ENCODE measurements at regions not wholly inside any gene's neighbourhood (a gene's known extent, or its start where the extent isn't known, plus 50 kb on each side); places are given as distances from the start of the nearest gene placed in this dataset.

- H3K79me1 ChIP-seq (ENCODE audit: low read length) = no peaks in the 10 kb centered on the region
- no peak overlapping the region for H4K91ac ChIP-seq (ENCODE audit: low read depth, low read length)
- H3K9me3 ChIP-seq (ENCODE audit: insufficient read depth, low read depth, low read length) = no peaks in the 10 kb centered on the region
- no peak overlapping the region for H2BK5ac ChIP-seq (ENCODE audit: low read depth, low read length, poor library complexity)
- no peak overlapping the region for H3K14ac ChIP-seq (ENCODE audit: low read length)
- no peak overlapping the region for H4K8ac ChIP-seq (ENCODE audit: low read depth, low read length)
- H3K9ac ChIP-seq (ENCODE audit: low read length) = no peak overlapping the region
- H3K36me3 ChIP-seq (ENCODE audit: control insufficient read depth in 1 of 2, insufficient read depth in 2 of 2, low read length in 2 of 2) = no peaks in the 10 kb centered on the region
- H3K27ac ChIP-seq (ENCODE audit: low read depth, low read length) = no peak overlapping the region
- H4K12ac ChIP-seq (ENCODE audit: low read depth, low read length) = no peak overlapping the region
- WGBS (ENCODE audit: extremely low coverage, insufficient coverage, insufficient read length) = no CpG with 5 or more reads among the region's 1 CpG
- DNase-seq = no peak
- no peak overlapping the region for H3K18ac ChIP-seq (ENCODE audit: low read length)
- H2AFZ ChIP-seq (ENCODE audit: insufficient read depth, low read length, poor library complexity) = no peak overlapping the region
- H3K79me2 ChIP-seq (ENCODE audit: control insufficient read depth, insufficient read depth, low read length, poor library complexity) = no peaks in the 10 kb centered on the region
- H3K4me3 ChIP-seq (ENCODE audit: low read depth, low read length) = no peak overlapping the region
- no peaks in the 10 kb centered on the region for H3K27me3 ChIP-seq (ENCODE audit: insufficient read depth, low read length)
- no peak overlapping the region for H2BK120ac ChIP-seq (ENCODE audit: insufficient read depth, low read length, poor library complexity)
- no peak overlapping the region for H2AK5ac ChIP-seq (ENCODE audit: low read length)
- no peak overlapping the region for H2BK12ac ChIP-seq (ENCODE audit: low read length)
- no peaks in the 10 kb centered on the region for H3K4me1 ChIP-seq (ENCODE audit: control insufficient read depth in 1 of 2, insufficient read depth in 2 of 2, low read length in 2 of 2)
- no peak overlapping the region for H3K23ac ChIP-seq (ENCODE audit: low read length)
- no peak overlapping the region for H3K4ac ChIP-seq (ENCODE audit: low read depth, low read length)
- H3K4me2 ChIP-seq (ENCODE audit: low read length) = no peak overlapping the region
These were observed 134.3 kb upstream of the CDH9 start for GRCh38 chr5:27172693-27173092.

- Histone ChIP-seq H3K27me3 (ENCODE audit: insufficient read depth, low read length) (no peaks in the 10 kb centered on the region), H3K79me2 (ENCODE audit: control insufficient read depth, insufficient read depth, low read length, poor library complexity) (no peaks in the 10 kb centered on the region), H3K4me3 (ENCODE audit: low read depth, low read length) (no peak overlapping the region), H3K4ac (ENCODE audit: low read depth, low read length) (no peak overlapping the region), H4K8ac (ENCODE audit: low read depth, low read length) (no peak overlapping the region), H3K14ac (ENCODE audit: low read length) (no peak overlapping the region), H3K4me1 (ENCODE audit: control insufficient read depth in 1 of 2, insufficient read depth in 2 of 2, low read length in 2 of 2) (no peaks in the 10 kb centered on the region), H2BK120ac (ENCODE audit: insufficient read depth, low read length, poor library complexity) (no peak overlapping the region), H3K9me3 (ENCODE audit: insufficient read depth, low read depth, low read length) (no peaks in the 10 kb centered on the region), H2BK5ac (ENCODE audit: low read depth, low read length, poor library complexity) (no peak overlapping the region), H2AK5ac (ENCODE audit: low read length) (no peak overlapping the region), H2AFZ (ENCODE audit: insufficient read depth, low read length, poor library complexity) (no peak overlapping the region), H3K18ac (ENCODE audit: low read length) (no peak overlapping the region), H3K79me1 (ENCODE audit: low read length) (no peaks in the 10 kb centered on the region), H4K12ac (ENCODE audit: low read depth, low read length) (no peak overlapping the region), H3K9ac (ENCODE audit: low read length) (no peak overlapping the region), H3K4me2 (ENCODE audit: low read length) (no peak overlapping the region), H3K23ac (ENCODE audit: low read length) (no peak overlapping the region), H3K36me3 (ENCODE audit: control insufficient read depth in 1 of 2, insufficient read depth in 2 of 2, low read length in 2 of 2) (no peaks in the 10 kb centered on the region), H2BK12ac (ENCODE audit: low read length) (no peak overlapping the region), H4K91ac (ENCODE audit: low read depth, low read length) (no peak overlapping the region), H3K27ac (ENCODE audit: low read depth, low read length) (no peak overlapping the region)
- no CpG with 5 or more reads among the region's 15 CpGs for WGBS (ENCODE audit: extremely low coverage, insufficient coverage, insufficient read length)
- DNase-seq = no peak
These were observed 133.4 kb upstream of the CDH9 start for GRCh38 chr5:27171761-27172261.

GRCh38 chr5:27158775-27159174 is 120.4 kb upstream of the CDH9 start:
- Histone ChIP-seq H3K23ac (ENCODE audit: low read length) (no peak overlapping the region), H3K79me2 (ENCODE audit: control insufficient read depth, insufficient read depth, low read length, poor library complexity) (no peaks in the 10 kb centered on the region), H2AFZ (ENCODE audit: insufficient read depth, low read length, poor library complexity) (no peak overlapping the region), H3K18ac (ENCODE audit: low read length) (no peak overlapping the region), H2AK5ac (ENCODE audit: low read length) (no peak overlapping the region), H3K4me3 (ENCODE audit: low read depth, low read length) (no peak overlapping the region), H3K9me3 (ENCODE audit: insufficient read depth, low read depth, low read length) (peaks cover 8% of the 10 kb centered on the region), H3K4ac (ENCODE audit: low read depth, low read length) (no peak overlapping the region), H3K79me1 (ENCODE audit: low read length) (no peaks in the 10 kb centered on the region), H3K27me3 (ENCODE audit: insufficient read depth, low read length) (no peaks in the 10 kb centered on the region), H2BK5ac (ENCODE audit: low read depth, low read length, poor library complexity) (no peak overlapping the region), H3K9ac (ENCODE audit: low read length) (no peak overlapping the region), H2BK120ac (ENCODE audit: insufficient read depth, low read length, poor library complexity) (no peak overlapping the region), H4K12ac (ENCODE audit: low read depth, low read length) (no peak overlapping the region), H3K14ac (ENCODE audit: low read length) (no peak overlapping the region), H4K8ac (ENCODE audit: low read depth, low read length) (no peak overlapping the region), H3K4me2 (ENCODE audit: low read length) (no peak overlapping the region), H3K4me1 (ENCODE audit: control insufficient read depth in 1 of 2, insufficient read depth in 2 of 2, low read length in 2 of 2) (no peaks in the 10 kb centered on the region), H3K27ac (ENCODE audit: low read depth, low read length) (no peak overlapping the region), H3K36me3 (ENCODE audit: control insufficient read depth in 1 of 2, insufficient read depth in 2 of 2, low read length in 2 of 2) (no peaks in the 10 kb centered on the region), H4K91ac (ENCODE audit: low read depth, low read length) (no peak overlapping the region), H2BK12ac (ENCODE audit: low read length) (no peak overlapping the region)
- DNase-seq = no peak
- no CpG with 5 or more reads among the region's 1 CpG for WGBS (ENCODE audit: extremely low coverage, insufficient coverage, insufficient read length)

GRCh38 chr5:27158171-27158570 is 119.8 kb upstream of the CDH9 start:
- H3K4me2 ChIP-seq (ENCODE audit: low read length) = no peak overlapping the region
- no peak overlapping the region for H2BK12ac ChIP-seq (ENCODE audit: low read length)
- H3K79me1 ChIP-seq (ENCODE audit: low read length) = no peaks in the 10 kb centered on the region
- no peaks in the 10 kb centered on the region for H3K79me2 ChIP-seq (ENCODE audit: control insufficient read depth, insufficient read depth, low read length, poor library complexity)
- H2BK5ac ChIP-seq (ENCODE audit: low read depth, low read length, poor library complexity) = no peak overlapping the region
- DNase-seq = no peak
- H3K9me3 ChIP-seq (ENCODE audit: insufficient read depth, low read depth, low read length) = peaks cover 8% of the 10 kb centered on the region
- no peaks in the 10 kb centered on the region for H3K27me3 ChIP-seq (ENCODE audit: insufficient read depth, low read length)
- H3K27ac ChIP-seq (ENCODE audit: low read depth, low read length) = no peak overlapping the region
- H4K91ac ChIP-seq (ENCODE audit: low read depth, low read length) = no peak overlapping the region
- H3K18ac ChIP-seq (ENCODE audit: low read length) = no peak overlapping the region
- H3K4me3 ChIP-seq (ENCODE audit: low read depth, low read length) = no peak overlapping the region
- H3K36me3 ChIP-seq (ENCODE audit: control insufficient read depth in 1 of 2, insufficient read depth in 2 of 2, low read length in 2 of 2) = no peaks in the 10 kb centered on the region
- no peak overlapping the region for H3K4ac ChIP-seq (ENCODE audit: low read depth, low read length)
- no peak overlapping the region for H3K14ac ChIP-seq (ENCODE audit: low read length)
- no peak overlapping the region for H4K12ac ChIP-seq (ENCODE audit: low read depth, low read length)
- H2AK5ac ChIP-seq (ENCODE audit: low read length) = no peak overlapping the region
- no peaks in the 10 kb centered on the region for H3K4me1 ChIP-seq (ENCODE audit: control insufficient read depth in 1 of 2, insufficient read depth in 2 of 2, low read length in 2 of 2)
- H3K9ac ChIP-seq (ENCODE audit: low read length) = no peak overlapping the region
- no peak overlapping the region for H2AFZ ChIP-seq (ENCODE audit: insufficient read depth, low read length, poor library complexity)
- no peak overlapping the region for H2BK120ac ChIP-seq (ENCODE audit: insufficient read depth, low read length, poor library complexity)
- no peak overlapping the region for H3K23ac ChIP-seq (ENCODE audit: low read length)
- H4K8ac ChIP-seq (ENCODE audit: low read depth, low read length) = no peak overlapping the region
